GM12892 (cell line): ENCODE measurements at regions not wholly inside any gene's neighbourhood (a gene's known extent, or its start where the extent isn't known, plus 50 kb on each side); places are given as distances from the start of the nearest gene placed in this dataset.

Experiments
- POLR2A ChIP-seq: IDR thresholded peaks from 2 replicates; pipeline ENCODE4 v1.6.1; 2011; ENCODE audit warnings: low read depth, low read length, control low read depth
- POLR2AphosphoS5 ChIP-seq: IDR thresholded peaks from 2 replicates; pipeline ENCODE4 v1.6.1; 2011; ENCODE audit warnings: low read depth, low read length, control low read depth
- TAF1 ChIP-seq: IDR thresholded peaks from 2 replicates; pipeline ENCODE4 v1.6.1; 2011; ENCODE audit warnings: low read depth, mild to moderate bottlenecking, control low read depth, low read length, borderline replicate concordance

DNA sequence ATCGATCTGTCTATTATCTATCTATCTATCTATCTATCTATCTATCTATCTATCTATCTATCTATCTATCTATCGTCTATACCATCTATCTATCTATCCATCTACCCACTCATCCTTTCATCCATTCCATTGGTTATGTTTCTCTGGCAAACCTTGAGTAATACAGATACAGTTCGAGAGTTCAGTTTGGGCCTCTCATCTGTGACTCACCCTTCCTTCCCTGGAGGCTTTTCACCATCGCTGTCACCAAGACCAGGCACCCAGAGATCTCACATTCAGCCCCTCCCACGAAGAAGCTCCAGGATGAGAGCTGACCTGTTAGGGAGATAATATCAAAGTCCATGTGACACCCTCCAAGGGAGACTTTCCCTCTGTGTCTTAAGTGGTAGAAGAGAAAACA is 164.1 kb upstream of the CELF4 start:
- TF ChIP-seq POLR2A = no peak
- no peak for TF ChIP-seq TAF1
- TF ChIP-seq POLR2AphosphoS5 = no peak
